ENCODE measurements at regions not wholly inside any gene's neighbourhood (a gene's known extent, or its start where the extent isn't known, plus 50 kb on each side); places are given as distances from the start of the nearest gene placed in this dataset.

DNA sequence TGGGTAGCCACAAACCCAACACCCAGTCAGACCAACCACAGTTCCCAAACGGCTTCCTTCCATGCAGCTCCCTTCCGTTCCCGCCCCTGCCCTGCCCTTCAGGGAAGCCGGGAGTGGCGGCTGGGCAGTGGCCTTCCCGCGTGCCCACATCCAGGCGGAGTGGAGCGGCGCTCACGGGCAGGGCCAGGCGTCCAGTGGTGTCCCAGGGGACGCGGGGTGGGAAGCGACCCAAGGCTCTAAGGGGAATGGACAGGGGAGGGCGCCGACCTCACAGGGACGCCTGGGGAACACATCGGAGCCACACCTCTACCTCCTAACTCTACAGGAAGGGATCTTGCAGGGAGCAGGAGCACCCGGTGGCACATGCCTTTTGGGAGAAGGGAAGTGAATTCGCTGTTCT is 225.9 kb upstream of the MGAT5 start:
- POLR2A ChIA-PET, result no interaction called here
- H3K27me3 ChIP-seq (replicated peaks; ENCODE audit: control insufficient read depth, insufficient read depth, low read length), result no peaks in the 10 kb centered on the region; the same call in 1 of the 2 replicates
- no peak overlapping the region for H3K4me3 Mint-ChIP-seq (ENCODE audit: unreplicated experiment)

DNA sequence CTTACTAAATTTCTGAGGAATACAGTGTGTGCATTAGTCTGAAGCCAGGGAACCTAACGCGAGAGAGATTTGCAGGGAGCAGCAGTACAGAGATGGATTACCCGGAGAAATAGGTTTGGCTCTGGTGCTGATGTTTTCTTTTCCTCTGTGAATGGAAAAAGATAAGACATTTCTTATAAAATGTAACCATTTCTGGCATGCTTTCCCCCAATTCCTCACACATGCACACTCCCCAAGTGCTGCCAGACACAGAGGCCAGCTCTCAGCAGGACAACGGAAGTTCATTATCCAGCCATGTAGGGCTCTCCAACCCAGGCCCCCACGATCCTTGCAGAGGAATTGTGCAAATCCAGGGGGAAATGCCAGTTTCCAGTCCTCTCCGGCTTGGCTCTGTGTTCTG is 224.5 kb upstream of the MGAT5 start:
- no peaks in the 10 kb centered on the region; the same call in 1 of the 2 replicates for H3K27me3 ChIP-seq (replicated peaks; ENCODE audit: control insufficient read depth, insufficient read depth, low read length)
- no peaks in the 10 kb centered on the region for H3K4me1 Mint-ChIP-seq (ENCODE audit: low read depth, unreplicated experiment)
- H3K27ac Mint-ChIP-seq (ENCODE audit: unreplicated experiment), result no peak overlapping the region
- TF ChIP-seq, protein P1, sequence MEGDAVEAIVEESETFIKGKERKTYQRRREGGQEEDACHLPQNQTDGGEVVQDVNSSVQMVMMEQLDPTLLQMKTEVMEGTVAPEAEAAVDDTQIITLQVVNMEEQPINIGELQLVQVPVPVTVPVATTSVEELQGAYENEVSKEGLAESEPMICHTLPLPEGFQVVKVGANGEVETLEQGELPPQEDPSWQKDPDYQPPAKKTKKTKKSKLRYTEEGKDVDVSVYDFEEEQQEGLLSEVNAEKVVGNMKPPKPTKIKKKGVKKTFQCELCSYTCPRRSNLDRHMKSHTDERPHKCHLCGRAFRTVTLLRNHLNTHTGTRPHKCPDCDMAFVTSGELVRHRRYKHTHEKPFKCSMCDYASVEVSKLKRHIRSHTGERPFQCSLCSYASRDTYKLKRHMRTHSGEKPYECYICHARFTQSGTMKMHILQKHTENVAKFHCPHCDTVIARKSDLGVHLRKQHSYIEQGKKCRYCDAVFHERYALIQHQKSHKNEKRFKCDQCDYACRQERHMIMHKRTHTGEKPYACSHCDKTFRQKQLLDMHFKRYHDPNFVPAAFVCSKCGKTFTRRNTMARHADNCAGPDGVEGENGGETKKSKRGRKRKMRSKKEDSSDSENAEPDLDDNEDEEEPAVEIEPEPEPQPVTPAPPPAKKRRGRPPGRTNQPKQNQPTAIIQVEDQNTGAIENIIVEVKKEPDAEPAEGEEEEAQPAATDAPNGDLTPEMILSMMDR (IDR thresholded peaks at IDR 0.05; ENCODE audit: insufficient read depth in 1 of 2, low read depth in 1 of 2, low read length in 1 of 2, severe bottlenecking in 1 of 2, unreplicated experiment in 1 of 2), result no peak
- intact Hi-C loops (cut with micrococcal nuclease; ENCODE audit: unreplicated experiment), result no loop called here
- no peaks in the 10 kb centered on the region for H3K36me3 ChIP-seq (ENCODE audit: control insufficient read depth, insufficient read depth, low read length)
- H3K4me3 ChIP-seq (ENCODE audit: low read depth, low read length), result no peak overlapping the region
- no peaks in the 10 kb centered on the region for H3K9me3 ChIP-seq
- H3K4me3 Mint-ChIP-seq (ENCODE audit: unreplicated experiment), result no peak overlapping the region
- H3K4me1 ChIP-seq, result no peaks in the 10 kb centered on the region
- peaks cover 7% of the 10 kb centered on the region for H3K27me3 Mint-ChIP-seq (ENCODE audit: insufficient read depth, unreplicated experiment)
- ChIA-PET POLR2A (no interaction called here), CTCF (no interaction called here)
- no peaks in the 10 kb centered on the region for H3K36me3 Mint-ChIP-seq (ENCODE audit: insufficient read depth, unreplicated experiment)
- DNase-seq, result no peak
- no peaks in the 10 kb centered on the region for H3K9me3 Mint-ChIP-seq (ENCODE audit: unreplicated experiment)
- BruUV-seq (replicated peaks), result no TSS peak

More for the DNA sequence above, 225.9 kb upstream of the MGAT5 start:
- H3K27me3 Mint-ChIP-seq (ENCODE audit: insufficient read depth, unreplicated experiment), result peaks cover 7% of the 10 kb centered on the region
- BruUV-seq (replicated peaks), result no TSS peak
- no peak overlapping the region for H3K27ac Mint-ChIP-seq (ENCODE audit: unreplicated experiment)
- no peaks in the 10 kb centered on the region for H3K9me3 ChIP-seq
- intact Hi-C loops (cut with micrococcal nuclease; ENCODE audit: unreplicated experiment), result no loop called here
- no peaks in the 10 kb centered on the region for H3K9me3 Mint-ChIP-seq (ENCODE audit: unreplicated experiment)
- CTCF ChIA-PET, result no interaction called here
- no peak for DNase-seq
- no peaks in the 10 kb centered on the region for H3K36me3 ChIP-seq (ENCODE audit: control insufficient read depth, insufficient read depth, low read length)
- no peak overlapping the region for H3K4me3 ChIP-seq (ENCODE audit: low read depth, low read length)
- no peaks in the 10 kb centered on the region for H3K4me1 Mint-ChIP-seq (ENCODE audit: low read depth, unreplicated experiment)
- no peaks in the 10 kb centered on the region for H3K4me1 ChIP-seq
- TF ChIP-seq, protein P1 (IDR thresholded peaks at IDR 0.05; ENCODE audit: insufficient read depth in 1 of 2, low read depth in 1 of 2, low read length in 1 of 2, severe bottlenecking in 1 of 2, unreplicated experiment in 1 of 2), result no peak
- no peaks in the 10 kb centered on the region for H3K36me3 Mint-ChIP-seq (ENCODE audit: insufficient read depth, unreplicated experiment)

GRCh38 chr2:134031539-134031938 is 222.3 kb upstream of the MGAT5 start:
- Histone ChIP-seq H3K9me3 (no peaks in the 10 kb centered on the region), H3K4me1 (no peaks in the 10 kb centered on the region), H3K4me3 (ENCODE audit: low read depth, low read length) (no peak overlapping the region), H3K36me3 (ENCODE audit: control insufficient read depth, insufficient read depth, low read length) (no peaks in the 10 kb centered on the region), H3K27me3 (replicated peaks; ENCODE audit: control insufficient read depth, insufficient read depth, low read length) (peaks cover 2% of the 10 kb centered on the region; the same call in 1 of the 2 replicates)
- POLR2A ChIA-PET, result no interaction called here
- Mint-ChIP-seq H3K9me3 (ENCODE audit: unreplicated experiment) (no peaks in the 10 kb centered on the region), H3K36me3 (ENCODE audit: insufficient read depth, unreplicated experiment) (no peaks in the 10 kb centered on the region), H3K4me1 (ENCODE audit: low read depth, unreplicated experiment) (no peaks in the 10 kb centered on the region), H3K27me3 (ENCODE audit: insufficient read depth, unreplicated experiment) (peaks cover 7% of the 10 kb centered on the region), H3K4me3 (ENCODE audit: unreplicated experiment) (no peak overlapping the region), H3K27ac (ENCODE audit: unreplicated experiment) (no peak overlapping the region)
- intact Hi-C loops (cut with micrococcal nuclease; ENCODE audit: unreplicated experiment), result no loop called here
- TF ChIP-seq, protein P1 (IDR thresholded peaks at IDR 0.05; ENCODE audit: insufficient read depth in 1 of 2, low read depth in 1 of 2, low read length in 1 of 2, severe bottlenecking in 1 of 2, unreplicated experiment in 1 of 2), result no peak
- DNase-seq, result no peak
- CTCF ChIA-PET, result no interaction called here
- no TSS peak for BruUV-seq (replicated peaks)
